HEK293 (cell line): ENCODE measurements at regions not wholly inside any gene's neighbourhood (a gene's known extent, or its start where the extent isn't known, plus 50 kb on each side); places are given as distances from the start of the nearest gene placed in this dataset.

Experiments
- CTCF ChIA-PET: fragments of 350-600 bp; formaldehyde crosslinking; extraction: SDS; loops from one replicate; lab custom pipeline; 2021; ENCODE audit warnings: antibody characterized with exemption; lab: Yijun Ruan, JAX
- POLR2A ChIA-PET: fragments of 300-600 bp; formaldehyde crosslinking; extraction: SDS; loops from one replicate; lab custom pipeline; 2020; ENCODE audit warnings: antibody characterized with exemption, inconsistent platforms; lab: Yijun Ruan, JAX
- H3K27ac ChIP-seq: fragments of 200-500 bp; sonication (Bioruptor generic); 2 replicates; pipeline ENCODE4 v1.5.1; 2014; ENCODE audit warnings: low read depth, low read length, control low read depth, inconsistent platforms; ENCODE audit errors: extremely low read depth
- H3K36me3 ChIP-seq, 2 experiments: fragments of 200-500 bp in 1 of 2; sonication (Bioruptor generic) in 1 of 2; 1 replicate in 1 of 2; 2 replicates in 1 of 2; pipeline ENCODE4 v1.5.1; 2014 to 2017; ENCODE audit warnings: inconsistent platforms in 2 of 2, low read length in 2 of 2; ENCODE audit not compliant: control insufficient read depth in 2 of 2, insufficient read depth in 1 of 2
- H3K4me1 ChIP-seq: fragments of 200-500 bp; sonication (Bioruptor generic); 2 replicates; pipeline ENCODE4 v1.5.1; 2014; ENCODE audit warnings: mild to moderate bottlenecking, low read length, inconsistent platforms; ENCODE audit not compliant: control insufficient read depth, insufficient read depth
- H3K4me3 ChIP-seq: 2 replicates; pipeline ENCODE4 v1.5.1; 2011; ENCODE audit warnings: low read depth, mild to moderate bottlenecking, control low read depth, low read length, moderate library complexity
- H3K9me3 ChIP-seq: fragments of 200-500 bp; sonication (Bioruptor generic); 2 replicates; pipeline ENCODE4 v1.5.1; 2014; ENCODE audit warnings: low read depth, low read length, inconsistent platforms; ENCODE audit not compliant: control insufficient read depth, insufficient read depth
- BCL11B ChIP-seq: fragments of 450-650 bp; formaldehyde crosslinking; IDR thresholded peaks from 2 replicates; pipeline ENCODE4 v1.5.1; 2016; ENCODE audit warnings: low read depth, missing biosample characterization, missing genetic modification characterization
- GLI2 ChIP-seq: fragments of 450-650 bp; formaldehyde crosslinking; IDR thresholded peaks from 2 replicates; pipeline ENCODE4; 2017; ENCODE audit warnings: missing biosample characterization, missing genetic modification characterization, low read depth, borderline replicate concordance
- INSM2 ChIP-seq: fragments of 450-650 bp; formaldehyde crosslinking; IDR thresholded peaks from 2 replicates; pipeline ENCODE4 v1.5.1; 2016; ENCODE audit warnings: missing biosample characterization, missing genetic modification characterization
- KLF10 ChIP-seq: fragments of 450-650 bp; IDR thresholded peaks from 2 replicates; pipeline ENCODE4 v1.5.1; 2018; ENCODE audit warnings: missing biosample characterization, mild to moderate bottlenecking, missing genetic modification characterization
- KLF16 ChIP-seq: fragments of 450-650 bp; formaldehyde crosslinking; IDR thresholded peaks from 2 replicates; pipeline ENCODE4 v1.5.1; 2017; ENCODE audit warnings: missing biosample characterization, missing genetic modification characterization
- SCRT1 ChIP-seq: fragments of 450-650 bp; formaldehyde crosslinking; IDR thresholded peaks from 2 replicates; pipeline ENCODE4 v1.5.1; 2016; ENCODE audit warnings: missing biosample characterization, missing genetic modification characterization, borderline replicate concordance
- SP7 ChIP-seq: fragments of 450-650 bp; formaldehyde crosslinking; IDR thresholded peaks from 2 replicates; pipeline ENCODE4 v1.5.1; 2016; ENCODE audit warnings: missing biosample characterization, missing genetic modification characterization
- ZBTB1 ChIP-seq: fragments of 450-650 bp; formaldehyde crosslinking; IDR thresholded peaks from 2 replicates; pipeline ENCODE4 v1.5.1; 2016; ENCODE audit warnings: missing biosample characterization, missing genetic modification characterization
- ZNF157 ChIP-seq: fragments of 450-650 bp; formaldehyde crosslinking; IDR thresholded peaks from 2 replicates; pipeline ENCODE4 v1.5.1; 2016; ENCODE audit warnings: missing biosample characterization, missing genetic modification characterization
- ZNF174 ChIP-seq: fragments of 450-650 bp; formaldehyde crosslinking; IDR thresholded peaks from 2 replicates; pipeline ENCODE4 v1.5.0; 2017; ENCODE audit warnings: missing biosample characterization, mild to moderate bottlenecking, missing genetic modification characterization
- ZNF175 ChIP-seq: fragments of 450-650 bp; formaldehyde crosslinking; IDR thresholded peaks from 2 replicates; pipeline ENCODE4 v1.5.1; 2016; ENCODE audit warnings: missing biosample characterization, missing genetic modification characterization
- ZNF280D ChIP-seq: fragments of 450-650 bp; formaldehyde crosslinking; IDR thresholded peaks from 2 replicates; pipeline ENCODE4 v1.5.1; 2016; ENCODE audit warnings: missing biosample characterization, missing genetic modification characterization
- ZNF341 ChIP-seq: fragments of 450-650 bp; formaldehyde crosslinking; IDR thresholded peaks from 2 replicates; pipeline ENCODE4; 2016; ENCODE audit warnings: low read depth, missing biosample characterization, missing genetic modification characterization
- ZNF354C ChIP-seq: fragments of 450-650 bp; formaldehyde crosslinking; IDR thresholded peaks from 2 replicates; pipeline ENCODE4 v1.5.1; 2016; ENCODE audit warnings: missing biosample characterization, missing genetic modification characterization, low read depth, borderline replicate concordance
- ZNF416 ChIP-seq: fragments of 450-650 bp; formaldehyde crosslinking; IDR thresholded peaks from 2 replicates; pipeline ENCODE4 v1.5.1; 2016; ENCODE audit warnings: missing biosample characterization, missing genetic modification characterization
- ZNF530 ChIP-seq: fragments of 450-650 bp; formaldehyde crosslinking; IDR thresholded peaks from 2 replicates; pipeline ENCODE4 v1.5.1; 2016; ENCODE audit warnings: low read depth, missing biosample characterization, missing genetic modification characterization
- ZNF549 ChIP-seq: fragments of 450-650 bp; IDR thresholded peaks from 2 replicates; pipeline ENCODE4 v1.5.1; 2018; ENCODE audit warnings: missing biosample characterization, missing genetic modification characterization, mild to moderate bottlenecking, inconsistent platforms, moderate library complexity
- ZNF645 ChIP-seq: fragments of 450-650 bp; formaldehyde crosslinking; IDR thresholded peaks from 2 replicates; pipeline ENCODE4; 2016; ENCODE audit warnings: missing biosample characterization, missing genetic modification characterization
- ZNF658 ChIP-seq: fragments of 450-650 bp; formaldehyde crosslinking; IDR thresholded peaks from 2 replicates; pipeline ENCODE4; 2016; ENCODE audit warnings: missing biosample characterization, missing genetic modification characterization
- ZNF704 ChIP-seq: fragments of 450-650 bp; formaldehyde crosslinking; IDR thresholded peaks from 2 replicates; pipeline ENCODE4 v1.5.1; 2016; ENCODE audit warnings: missing biosample characterization, missing genetic modification characterization
- ZNF768 ChIP-seq: fragments of 450-650 bp; formaldehyde crosslinking; IDR thresholded peaks from 2 replicates; pipeline ENCODE4 v1.5.1; 2018; ENCODE audit warnings: missing biosample characterization, mild to moderate bottlenecking, missing genetic modification characterization

- no peak overlapping the region for H3K4me3 ChIP-seq
- H3K9me3 ChIP-seq: no peaks in the 10 kb centered on the region
- TF ChIP-seq ZNF354C (tag by site-specific recombination): no peak
- no peak for TF ChIP-seq BCL11B (tag by site-specific recombination)
- TF ChIP-seq, all 188 proteins: peak for 0
- ChIA-PET POLR2A (no interaction called here), CTCF (interaction anchor here (0.6 to 1.0 kb wide), 2 partner anchors 201 to 1521 kb away, joined by 3 read pairs; no protein-coding TSS in a partner anchor)
- peaks cover 2% of the 10 kb centered on the region; the same call in 1 of the 2 replicates for H3K4me1 ChIP-seq
- no peak overlapping the region for H3K27ac ChIP-seq
- H3K36me3 ChIP-seq: no peaks in the 10 kb centered on the region
Measured at GRCh38 chr9:80651044-80651443, 1038.3 kb downstream of the TLE1 start.

DNA sequence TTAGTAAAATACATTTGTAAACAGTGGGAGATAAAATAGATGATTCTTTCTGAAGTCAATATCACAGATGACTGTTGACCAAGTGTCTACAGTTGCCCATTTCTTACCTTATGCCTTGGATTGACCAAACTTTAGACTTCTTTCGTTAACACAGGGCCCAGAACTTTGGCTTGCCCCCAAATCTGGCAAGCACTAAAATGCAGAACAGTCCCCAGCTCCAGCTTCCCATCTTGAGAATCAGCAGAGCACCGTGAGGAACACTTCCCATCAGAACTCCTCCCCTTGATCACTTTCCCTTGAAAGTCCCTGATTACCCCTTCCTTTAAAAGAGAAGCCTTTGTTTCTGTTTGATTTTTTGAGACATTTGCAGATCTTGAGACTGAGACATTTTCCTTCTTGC lies 1039.9 kb downstream of the TLE1 start:
- CTCF ChIA-PET: no interaction called here
- H3K4me3 ChIP-seq: no peak overlapping the region
- H3K36me3 ChIP-seq: no peaks in the 10 kb centered on the region
- TF ChIP-seq GLI2 (no peak), ZNF704 (tag by site-specific recombination) (no peak), ZNF280D (no peak), SCRT1 (tag by site-specific recombination) (no peak), ZNF645 (tag by site-specific recombination) (no peak), ZNF658 (no peak), ZNF157 (tag by site-specific recombination) (no peak), INSM2 (tag by site-specific recombination) (no peak), ZNF341 (tag by site-specific recombination) (no peak), ZBTB1 (no peak), KLF16 (tag by site-specific recombination) (no peak), ZNF416 (tag by site-specific recombination) (no peak), ZNF549 (tag by site-specific recombination) (no peak), KLF10 (no peak), SP7 (no peak), ZNF175 (tag by site-specific recombination) (no peak), ZNF768 (tag by site-specific recombination) (no peak), ZNF530 (tag by site-specific recombination) (no peak), ZNF174 (no peak)
- POLR2A ChIA-PET: no interaction called here
- no peak overlapping the region for H3K27ac ChIP-seq
- H3K9me3 ChIP-seq: no peaks in the 10 kb centered on the region
- H3K4me1 ChIP-seq: peaks cover 2% of the 10 kb centered on the region; the same call in 1 of the 2 replicates
